Common myeloid progenitor, CD34-positive (primary cell): ENCODE measurements at regions not wholly inside any gene's neighbourhood (a gene's known extent, or its start where the extent isn't known, plus 50 kb on each side); places are given as distances from the start of the nearest gene placed in this dataset.

Experiments used
- CTCF ChIA-PET: fragments of 350-600 bp; sonication (Branson Sonifier 250); formaldehyde crosslinking; loops from one replicate; lab custom pipeline; 2021; ENCODE audit warnings: antibody characterized with exemption; lab: Charles Lee
- POLR2A ChIA-PET: fragments of 350-600 bp; sonication (Branson Sonifier 250); formaldehyde crosslinking; loops from one replicate; lab custom pipeline; 2021; ENCODE audit warnings: antibody characterized with exemption; lab: Charles Lee
- DNase-seq, 3 donors: peaks; one replicate each; pipeline versions ENCODE4 v3.0.0 to v3.0.0-alpha.2; 2013
- H3K27ac ChIP-seq, 2 experiments: 1 replicate in 1 of 2; 2 replicates in 1 of 2; pipeline ENCODE4 v1.7.0; 2013; ENCODE audit warnings: inconsistent platforms in 2 of 2, low read length in 2 of 2, mild to moderate bottlenecking in 2 of 2, low read depth in 1 of 2, moderate library complexity in 1 of 2; ENCODE audit not compliant: severe bottlenecking in 2 of 2, insufficient read depth in 1 of 2, poor library complexity in 1 of 2
- H3K27me3 ChIP-seq, 5 experiments: replicated peaks in 2 of 5; 1 replicate in 3 of 5; 2 replicates in 2 of 5; pipeline versions ENCODE4 v1.6.1 to v1.7.0; 2013; ENCODE audit warnings: low read length in 4 of 5, mild to moderate bottlenecking in 2 of 5, moderate library complexity in 2 of 5, inconsistent platforms in 1 of 5; ENCODE audit not compliant: insufficient read depth in 5 of 5, control insufficient read depth in 4 of 5
- H3K36me3 ChIP-seq, 4 experiments: 1 replicate in 2 of 4; 2 replicates in 2 of 4; pipeline versions ENCODE4 v1.6.1 to v1.7.0; 2013; ENCODE audit warnings: low read length in 3 of 4, control low read depth in 1 of 4, mild to moderate bottlenecking in 1 of 4; ENCODE audit not compliant: control insufficient read depth in 4 of 4, insufficient read depth in 4 of 4
- H3K4me1 ChIP-seq, 4 experiments: 1 replicate in 3 of 4; 2 replicates in 1 of 4; pipeline versions ENCODE4 v1.6.1 to v1.7.1; 2013; ENCODE audit warnings: low read length in 3 of 4, mild to moderate bottlenecking in 3 of 4, control low read depth in 1 of 4, inconsistent platforms in 1 of 4, moderate library complexity in 1 of 4; ENCODE audit not compliant: control insufficient read depth in 4 of 4, insufficient read depth in 4 of 4; ENCODE audit errors: control extremely low read depth in 1 of 4
- H3K4me3 ChIP-seq, 7 experiments: 1 replicate in 4 of 7; 2 replicates in 3 of 7; pipeline versions ENCODE4 v1.5.1 to v1.7.0; 2013; ENCODE audit warnings: mild to moderate bottlenecking in 7 of 7, low read length in 6 of 7, moderate library complexity in 6 of 7, inconsistent platforms in 2 of 7, low read depth in 2 of 7, control low read depth in 1 of 7; ENCODE audit not compliant: insufficient read depth in 4 of 7, control insufficient read depth in 1 of 7; ENCODE audit errors: extremely low read depth in 1 of 7
- H3K9me3 ChIP-seq, 5 experiments: 1 replicate in 4 of 5; 2 replicates in 1 of 5; pipeline versions ENCODE4 v1.6.1 to v1.7.1; 2013; ENCODE audit warnings: low read length in 4 of 5, mild to moderate bottlenecking in 2 of 5, inconsistent platforms in 1 of 5, low read depth in 1 of 5, moderate library complexity in 1 of 5; ENCODE audit not compliant: control insufficient read depth in 4 of 5, insufficient read depth in 2 of 5; ENCODE audit errors: control extremely low read depth in 1 of 5
- WGBS: methylation state at CpG from one replicate; pipeline ENCODE4 v1.1.5; 2013; ENCODE audit not compliant: insufficient coverage; 5-methylcytosine and 5-hydroxymethylcytosine counted together

GRCh38 chr10:9605231-9605630 lies 1412.4 kb upstream of the CELF2 start:
- POLR2A ChIA-PET = no interaction called here
- H3K27ac ChIP-seq = no peak overlapping the region
- DNase-seq = no peak
- H3K9me3 ChIP-seq = no peaks in the 10 kb centered on the region
- no peaks in the 10 kb centered on the region for H3K27me3 ChIP-seq
- 100% methylated on average over 2 of the region's 2 CpGs for WGBS
- H3K36me3 ChIP-seq = no peaks in the 10 kb centered on the region
- CTCF ChIA-PET = interaction anchor here (1.3 kb wide), 1 partner anchor 8 kb away, joined by 4 read pairs; no protein-coding TSS in a partner anchor
- peaks cover 0 to 18% (median 7%) of the 10 kb centered on the region in 4 experiments for H3K4me1 ChIP-seq
- H3K4me3 ChIP-seq = no peak overlapping the region

- POLR2A ChIA-PET = no interaction called here
Measured at GRCh38 chr10:9608602-9609001, 1409.1 kb upstream of the CELF2 start.

GRCh38 chr10:9613338-9614075 lies 1404.2 kb upstream of the CELF2 start:
- Histone ChIP-seq H3K4me1 (peaks cover 0 to 9% (median 2%) of the 10 kb centered on the region in 4 experiments), H3K27ac (peak overlapping the region in 1 of 2 experiments; percentile 70), H3K27me3 (no peaks in the 10 kb centered on the region), H3K36me3 (no peaks in the 10 kb centered on the region), H3K9me3 (no peaks in the 10 kb centered on the region), H3K4me3 (peak overlapping the region in 2 of 7 experiments; percentile 40 to 57)
- peak; percentile 40 to 89 (median 84) for DNase-seq
- CTCF ChIA-PET = no interaction called here
- POLR2A ChIA-PET = no interaction called here
- WGBS = 47% methylated on average over 6 of the region's 8 CpGs

More at GRCh38 chr10:9608602-9609001, 1409.1 kb upstream of the CELF2 start:
- DNase-seq = peak; percentile 29 to 56 (median 54)
- CTCF ChIA-PET = interaction anchor here (0.7 to 1.8 kb wide), 10 partner anchors 11 to 1867 kb away, joined by 3 to 6 read pairs (median 4); no protein-coding TSS in a partner anchor
- Histone ChIP-seq H3K27me3 (no peaks in the 10 kb centered on the region), H3K4me3 (no peak overlapping the region), H3K36me3 (no peaks in the 10 kb centered on the region), H3K27ac (no peak overlapping the region), H3K9me3 (no peaks in the 10 kb centered on the region), H3K4me1 (peaks cover 0 to 8% (median under 1%) of the 10 kb centered on the region in 4 experiments)

GRCh38 chr10:9615189-9615588 lies 1402.5 kb upstream of the CELF2 start:
- Histone ChIP-seq H3K4me1 (peaks cover 0 to 9% (median 2%) of the 10 kb centered on the region in 4 experiments), H3K27ac (no peak overlapping the region), H3K27me3 (no peaks in the 10 kb centered on the region), H3K4me3 (no peak overlapping the region), H3K9me3 (peaks cover 0 to 6% (median 0%) of the 10 kb centered on the region in 5 experiments), H3K36me3 (no peaks in the 10 kb centered on the region)
- DNase-seq = peak in 1 of 3 donors; percentile 2
- 90% methylated on average over 2 of the region's 3 CpGs for WGBS
- POLR2A ChIA-PET = no interaction called here
- CTCF ChIA-PET = interaction anchor here (1.0 kb wide), 1 partner anchor 1062 kb away, joined by 3 read pairs; no protein-coding TSS in a partner anchor

GRCh38 chr10:9621216-9621615 lies 1396.5 kb upstream of the CELF2 start:
- no CpG with 5 or more reads among the region's 6 CpGs for WGBS
- H3K4me1 ChIP-seq = no peaks in the 10 kb centered on the region
- no peak overlapping the region for H3K4me3 ChIP-seq
- POLR2A ChIA-PET = no interaction called here
- no peak for DNase-seq
- no peak overlapping the region for H3K27ac ChIP-seq
- peaks cover 0 to 6% (median 0%) of the 10 kb centered on the region in 5 experiments for H3K9me3 ChIP-seq
- no peaks in the 10 kb centered on the region for H3K27me3 ChIP-seq
- H3K36me3 ChIP-seq = no peaks in the 10 kb centered on the region
- CTCF ChIA-PET = interaction anchor here (0.7 to 1.5 kb wide), 2 partner anchors 13 to 282 kb away, joined by 3 read pairs; no protein-coding TSS in a partner anchor

- Histone ChIP-seq H3K9me3 (no peaks in the 10 kb centered on the region), H3K27ac (no peak overlapping the region), H3K4me1 (no peaks in the 10 kb centered on the region), H3K4me3 (no peak overlapping the region), H3K27me3 (no peaks in the 10 kb centered on the region), H3K36me3 (no peaks in the 10 kb centered on the region)
- DNase-seq = no peak
- CTCF ChIA-PET = no interaction called here
- POLR2A ChIA-PET = no interaction called here
Measured at GRCh38 chr10:9625304-9625703, 1392.4 kb upstream of the CELF2 start.

GRCh38 chr10:9634466-9634865 lies 1383.2 kb upstream of the CELF2 start:
- H3K4me1 ChIP-seq = no peaks in the 10 kb centered on the region
- no peak overlapping the region for H3K27ac ChIP-seq
- no peak overlapping the region for H3K4me3 ChIP-seq
- POLR2A ChIA-PET = no interaction called here
- 93% methylated on average over 3 of the region's 3 CpGs for WGBS
- H3K9me3 ChIP-seq = peaks cover 0 to 6% (median 1%) of the 10 kb centered on the region in 5 experiments
- DNase-seq = no peak
- CTCF ChIA-PET = interaction anchor here (0.7 kb wide), 1 partner anchor 31 kb away, joined by 3 read pairs; no protein-coding TSS in a partner anchor
- no peaks in the 10 kb centered on the region for H3K36me3 ChIP-seq
- no peaks in the 10 kb centered on the region for H3K27me3 ChIP-seq
